HG02678 (cell line): ENCODE measurements at regions not wholly inside any gene's neighbourhood (a gene's known extent, or its start where the extent isn't known, plus 50 kb on each side); places are given as distances from the start of the nearest gene placed in this dataset.
"Not testable (repeated sequence)": the region's sequence is repeated elsewhere in the genome, so short reads cannot be mapped to it uniquely, and the experiment has no call there.

Source experiments
- ATAC-seq: cut with Tn5 transposase; IDR thresholded peaks from one replicate; pipeline ENCODE4 v1.9.1; 2021; ENCODE audit warnings: mild to moderate bottlenecking, moderate library complexity; ENCODE audit not compliant: unreplicated experiment

DNA sequence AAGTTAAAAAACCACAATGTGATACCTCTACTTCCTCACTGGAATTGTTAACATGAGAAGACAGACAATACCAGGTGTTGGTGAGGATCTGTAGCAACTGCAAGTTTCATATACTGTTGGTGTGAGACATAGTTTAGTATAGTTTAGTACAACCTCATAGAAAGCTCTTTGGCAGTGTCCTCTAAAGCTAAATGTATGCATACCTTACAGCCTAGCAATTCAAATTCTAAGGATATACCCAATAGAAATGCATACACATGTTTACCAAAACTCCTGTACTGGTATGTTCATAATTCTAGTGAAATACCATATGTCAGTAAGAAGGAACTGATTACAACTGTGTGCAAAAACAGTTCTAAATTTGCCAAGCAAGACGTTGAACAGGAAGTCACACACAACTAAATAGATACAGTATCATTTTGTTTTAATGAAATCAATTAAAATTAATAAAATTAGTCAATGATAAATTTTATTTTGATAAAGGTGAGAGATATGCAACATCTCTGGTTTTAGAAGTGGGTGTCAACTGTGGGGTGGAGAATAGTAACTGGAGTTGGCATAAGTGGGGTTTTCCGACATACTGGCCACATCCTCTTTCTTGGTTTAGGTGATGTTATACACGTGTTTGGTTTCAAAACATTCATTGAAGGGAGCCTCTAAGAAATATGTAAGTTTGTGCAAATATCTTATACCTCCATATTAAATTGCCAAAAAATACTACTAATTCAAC lies 450.7 kb downstream of the PTPRC start:
- peak; percentile 88 for ATAC-seq

DNA sequence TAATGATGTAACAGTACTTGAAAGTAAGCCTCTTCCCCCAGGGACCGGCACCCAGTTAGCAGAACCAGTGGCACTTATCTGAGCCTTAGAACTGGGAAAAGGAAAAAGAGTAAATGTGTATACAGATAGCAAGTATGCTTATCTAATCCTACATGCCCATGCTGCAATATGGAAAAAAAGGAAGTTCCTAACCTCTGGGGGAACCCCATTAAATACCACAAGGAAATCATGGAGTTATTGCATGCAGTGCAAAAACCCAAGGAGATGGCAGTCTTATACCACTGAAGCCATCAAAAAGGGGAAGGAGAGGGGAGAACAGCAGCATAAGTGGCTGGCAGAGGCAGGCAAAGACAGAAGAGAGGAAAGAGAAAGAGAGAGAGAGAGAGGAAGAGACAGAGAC lies 456.8 kb downstream of the PTPRC start:
- not testable (repeated sequence) for ATAC-seq

DNA sequence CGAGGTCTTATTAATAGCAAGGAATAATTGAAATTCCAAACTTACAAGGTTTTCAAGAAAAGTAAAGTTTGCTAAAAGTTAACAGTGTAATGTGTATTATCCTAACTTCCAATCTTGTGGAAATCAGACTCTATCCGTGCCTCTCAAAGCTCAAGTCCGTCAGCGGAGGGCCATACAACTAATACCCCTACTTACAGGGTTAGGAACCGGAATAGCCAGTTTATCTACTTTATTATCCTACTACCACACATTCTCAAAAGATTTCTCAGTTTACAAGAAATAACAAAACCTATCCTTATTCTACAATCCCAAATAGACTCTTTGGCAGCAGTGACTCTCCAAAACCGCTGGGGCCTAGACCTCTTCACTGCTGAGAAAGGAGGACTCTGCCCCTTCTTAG lies 457.8 kb downstream of the PTPRC start:
- ATAC-seq = no peak

DNA sequence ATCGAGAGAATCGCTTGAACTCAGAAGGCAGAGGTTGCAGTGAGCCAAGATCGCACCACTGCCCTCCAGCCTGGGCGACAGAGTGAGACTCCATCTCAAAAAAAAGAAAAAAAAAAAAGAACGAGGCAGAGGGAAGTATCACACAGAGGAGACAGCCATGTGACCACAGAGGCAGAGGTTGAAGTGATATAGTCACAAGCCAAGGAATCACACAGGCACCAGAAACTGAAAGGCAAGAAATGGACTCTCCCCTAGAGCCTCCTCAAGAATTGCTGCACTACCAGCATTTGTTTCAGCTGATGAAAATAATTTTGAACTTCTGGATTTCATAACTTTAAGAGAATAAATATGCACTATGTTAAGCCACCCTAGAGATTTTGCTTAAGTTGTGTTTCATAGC lies 459.6 kb downstream of the PTPRC start:
- no peak for ATAC-seq

DNA sequence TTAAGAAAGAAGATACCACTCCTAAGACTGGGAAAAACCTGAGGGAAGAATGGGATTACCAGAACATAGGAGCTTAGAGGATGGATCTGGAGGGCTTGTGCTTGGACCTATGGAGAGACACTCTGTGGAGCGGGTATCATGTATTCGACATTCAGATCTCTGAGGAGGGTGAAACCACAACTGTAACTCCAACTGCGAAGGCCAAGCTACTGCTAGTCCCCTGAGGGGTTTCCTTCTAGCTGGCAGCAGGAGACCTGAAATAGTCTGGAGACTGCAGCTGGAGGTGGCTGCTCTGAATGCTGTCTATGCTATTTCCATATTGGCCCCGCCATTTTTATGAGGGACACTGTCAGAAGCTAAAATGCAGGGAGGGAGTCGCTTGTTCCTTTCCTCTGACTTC lies 462.3 kb downstream of the PTPRC start:
- no peak for ATAC-seq

DNA sequence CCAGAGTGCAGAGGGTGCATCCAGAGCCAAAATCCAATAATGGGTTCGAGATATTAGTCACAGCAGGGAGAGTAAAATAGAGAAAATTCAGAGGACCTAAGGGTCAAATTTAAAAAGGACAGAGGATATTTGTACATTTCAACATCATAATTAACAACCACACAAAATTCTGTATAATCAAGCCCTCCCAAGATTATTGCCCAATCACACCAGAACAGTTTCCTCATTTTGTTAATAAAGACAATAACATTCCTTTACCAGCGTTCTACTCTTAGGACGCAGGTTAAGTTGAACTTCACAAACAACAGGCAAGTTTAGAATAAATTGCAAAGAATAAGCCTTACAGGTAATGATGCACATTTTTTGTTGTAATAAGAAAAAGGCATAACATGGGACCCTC lies 462.8 kb downstream of the PTPRC start:
- no peak for ATAC-seq

DNA sequence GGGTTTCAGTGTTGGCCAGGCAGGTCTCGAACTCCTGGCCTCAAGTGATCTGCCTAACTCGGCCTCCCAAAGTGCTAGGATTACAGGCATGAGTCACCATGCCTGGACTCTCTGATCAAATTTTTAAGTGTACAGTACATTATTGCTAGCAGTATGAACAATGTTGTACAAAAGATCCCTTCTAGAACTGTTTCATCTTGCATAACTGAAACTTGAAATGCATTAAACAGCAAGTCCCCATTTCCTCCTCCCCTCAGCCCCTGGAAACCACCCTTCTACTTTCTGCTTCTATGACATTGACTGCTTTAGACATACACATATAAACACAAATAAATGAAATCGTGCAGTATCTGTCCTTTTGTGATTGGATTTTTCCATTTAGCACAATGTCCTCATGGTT lies 463.4 kb downstream of the PTPRC start:
- peak; percentile 88 for ATAC-seq

DNA sequence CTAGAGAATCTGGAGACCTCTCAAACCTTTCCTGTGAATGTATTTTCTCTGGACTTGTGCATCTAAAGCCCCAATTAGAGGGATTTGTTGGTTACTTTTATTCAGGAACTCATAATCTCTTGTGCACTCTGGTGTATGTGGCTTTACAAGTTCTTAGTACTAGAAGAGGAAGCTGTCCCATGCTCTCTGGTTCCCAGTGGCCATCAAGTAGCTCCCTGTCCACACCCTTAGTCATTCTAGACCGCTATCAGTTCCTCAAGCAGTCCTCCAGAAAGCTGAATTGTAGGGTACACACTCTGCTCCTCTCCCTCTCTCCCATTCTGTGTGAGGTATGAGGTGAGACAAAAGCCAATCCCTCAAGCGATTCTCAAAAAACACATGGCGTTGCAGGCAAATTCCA lies 470.3 kb downstream of the PTPRC start:
- ATAC-seq = no peak

DNA sequence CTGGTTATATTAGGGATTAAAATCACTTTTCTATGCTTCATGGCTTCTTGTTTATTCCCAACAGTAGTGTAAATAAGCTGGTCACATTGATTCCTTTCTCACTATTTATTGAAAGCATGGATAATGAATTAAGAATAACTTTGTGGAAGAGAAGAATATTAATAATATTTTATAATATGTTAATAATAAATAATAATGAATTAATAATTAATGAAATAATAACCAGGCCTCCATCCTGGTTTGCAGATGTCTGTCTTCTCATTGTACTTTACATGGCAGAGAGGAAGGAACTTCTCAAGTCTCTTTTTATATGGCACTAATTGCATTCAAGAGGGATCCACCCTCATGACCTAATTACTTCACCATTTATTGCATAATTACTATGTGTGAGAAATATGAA lies 473.5 kb downstream of the PTPRC start:
- ATAC-seq = no peak

DNA sequence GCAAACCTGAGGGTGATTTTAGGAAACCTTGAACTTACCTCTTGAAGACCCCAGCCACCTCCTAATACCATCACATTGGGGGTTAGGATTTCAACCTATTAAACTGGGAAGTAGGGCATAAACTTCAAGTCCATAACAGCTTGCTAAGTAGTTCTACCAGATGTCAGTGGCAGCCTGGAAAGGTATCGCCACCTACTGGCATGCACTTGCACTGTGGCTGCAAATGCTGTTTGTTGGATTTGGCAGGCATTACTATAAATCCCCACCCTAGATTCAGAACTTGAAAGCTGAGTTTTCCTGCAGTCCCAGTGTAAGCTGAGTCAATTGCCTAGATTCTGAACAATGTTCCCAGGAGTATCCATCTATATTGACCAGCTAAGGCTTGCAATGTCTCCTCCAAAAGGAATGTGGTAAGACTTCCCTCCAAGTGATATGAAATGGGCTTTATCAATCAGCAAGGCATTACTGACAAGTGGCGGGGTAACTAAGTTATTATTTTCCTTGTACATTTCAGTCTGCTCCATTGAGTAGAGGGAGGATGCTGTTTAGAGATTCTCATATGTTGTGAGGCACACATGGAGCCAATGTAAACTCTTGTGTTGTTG lies 474.5 kb downstream of the PTPRC start:
- peak; percentile 56 for ATAC-seq

DNA sequence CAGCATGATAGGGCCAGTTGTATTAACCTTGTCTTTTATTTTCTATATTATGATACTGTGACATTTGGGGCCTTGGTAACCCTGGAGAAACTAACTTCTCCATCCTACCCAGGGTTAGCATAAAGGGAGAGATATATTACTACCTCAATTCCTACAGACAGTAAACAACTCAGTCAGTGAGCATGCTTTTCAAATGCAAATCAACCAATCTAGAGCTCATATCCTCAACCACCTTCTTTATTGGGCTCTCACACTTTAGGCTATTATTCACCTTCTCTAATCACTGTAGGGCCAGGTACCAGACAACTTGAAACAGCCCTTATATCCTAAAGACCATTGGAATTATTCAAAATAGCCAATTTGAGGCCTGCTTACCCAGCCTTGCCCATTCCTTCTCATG lies 477.6 kb downstream of the PTPRC start:
- no peak for ATAC-seq

DNA sequence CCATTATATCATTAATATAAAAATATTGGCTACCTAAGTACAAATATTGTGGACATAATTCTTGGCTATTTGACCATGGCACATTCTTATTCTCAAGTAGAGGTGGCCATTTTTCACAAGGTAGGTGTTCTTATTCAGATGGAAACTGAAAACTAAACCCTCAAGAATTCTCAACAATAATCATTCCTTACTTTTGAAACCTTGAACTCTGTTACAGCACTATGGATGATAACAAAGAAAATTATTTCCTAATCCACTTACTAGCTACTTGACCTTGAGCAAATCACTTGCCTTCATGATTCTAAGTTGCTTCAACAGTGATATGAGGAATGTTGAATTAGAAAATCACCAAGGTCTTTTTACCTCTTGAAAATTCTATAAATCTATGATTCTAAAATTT lies 482.2 kb downstream of the PTPRC start:
- ATAC-seq = no peak

DNA sequence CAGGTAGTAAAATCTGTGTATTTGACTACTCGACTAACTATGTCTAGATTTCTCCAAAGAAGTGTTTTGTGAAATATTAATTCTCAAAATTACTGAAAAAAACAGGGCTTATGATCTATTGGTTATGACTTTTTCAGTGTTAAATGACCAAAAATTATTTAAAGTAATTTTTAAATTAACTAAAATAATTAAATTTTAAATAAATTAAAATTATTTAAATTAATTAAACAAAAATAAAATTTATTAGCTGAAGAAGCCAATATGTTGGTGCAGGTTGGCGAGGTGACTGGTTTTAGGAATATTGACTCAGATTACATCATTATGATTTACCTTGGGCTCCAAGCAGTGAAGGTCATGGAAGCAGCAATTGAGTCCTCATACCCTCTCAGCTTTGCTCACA lies 483.2 kb downstream of the PTPRC start:
- ATAC-seq = no peak

DNA sequence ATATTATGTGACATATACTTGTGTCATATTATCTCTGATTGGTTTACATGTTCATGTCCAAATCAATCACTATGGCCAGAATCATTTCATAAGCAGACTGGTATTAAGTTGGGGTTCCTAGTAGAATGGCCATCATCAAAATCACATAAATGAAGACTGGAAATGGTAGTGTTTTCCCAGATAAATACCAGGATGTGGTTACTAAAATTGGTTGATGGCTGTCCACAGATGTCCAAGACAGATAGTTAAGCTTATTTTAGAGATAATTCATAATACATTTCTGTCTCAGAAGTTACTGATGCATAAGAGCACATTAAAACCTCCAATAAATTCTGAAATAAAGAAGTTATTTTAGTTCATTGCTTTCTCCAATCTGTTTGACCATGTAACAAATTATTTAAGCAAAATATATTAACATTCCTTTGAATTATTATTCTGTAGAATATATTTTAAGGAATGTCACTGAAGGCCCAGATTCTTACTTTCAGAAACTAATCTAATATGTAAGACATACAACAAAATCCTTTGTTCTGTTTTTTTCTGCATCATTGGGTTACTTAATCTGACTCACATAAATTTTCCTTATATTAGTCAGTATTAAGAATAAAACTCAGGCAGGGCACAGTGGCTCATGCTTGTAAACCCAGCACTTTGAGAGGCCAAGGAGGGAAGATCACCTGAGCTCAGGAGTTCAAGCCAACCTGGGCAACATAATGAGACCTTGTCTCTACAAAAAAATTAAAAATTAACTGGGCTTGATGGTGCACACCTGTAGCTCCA lies 483.9 kb downstream of the PTPRC start:
- no peak for ATAC-seq

DNA sequence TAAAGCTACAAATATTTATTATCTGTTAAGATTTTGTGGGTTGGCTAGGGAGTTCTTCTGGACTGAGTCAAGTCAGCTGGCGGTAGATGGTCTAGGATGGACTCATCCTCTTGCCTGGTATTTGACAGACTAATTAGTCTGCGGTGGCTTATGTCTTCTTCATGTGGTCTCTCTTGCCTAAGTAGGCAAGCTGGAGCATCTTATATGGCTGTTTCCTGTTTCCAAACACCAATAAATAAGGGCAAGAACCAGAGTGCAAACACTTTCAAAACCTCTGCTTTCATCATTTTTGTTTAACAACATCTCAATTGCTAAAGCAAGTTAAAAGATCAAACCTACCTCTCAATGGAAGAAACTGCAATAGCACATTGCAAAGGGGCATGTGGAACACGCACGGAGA lies 484.8 kb downstream of the PTPRC start:
- ATAC-seq = no peak

DNA sequence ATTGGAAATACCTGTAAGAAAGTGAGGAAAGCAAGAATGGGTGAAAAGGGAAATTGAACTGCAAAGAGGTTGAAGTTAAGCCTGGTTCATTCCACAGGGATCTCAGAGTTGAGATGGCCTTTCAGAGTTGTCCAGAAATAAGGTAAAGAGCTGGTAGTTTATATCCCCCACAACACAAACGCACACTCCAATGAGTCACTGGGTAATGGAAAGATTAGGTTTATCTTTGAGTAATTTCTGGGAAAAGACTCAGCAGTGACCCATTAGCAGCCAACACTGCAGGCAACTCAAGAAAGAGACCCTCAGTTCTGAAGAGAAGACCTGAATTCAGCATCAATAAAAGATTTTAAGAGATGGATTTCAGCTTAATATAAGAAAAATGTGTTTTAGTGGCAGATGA lies 485.5 kb downstream of the PTPRC start:
- ATAC-seq = no peak

DNA sequence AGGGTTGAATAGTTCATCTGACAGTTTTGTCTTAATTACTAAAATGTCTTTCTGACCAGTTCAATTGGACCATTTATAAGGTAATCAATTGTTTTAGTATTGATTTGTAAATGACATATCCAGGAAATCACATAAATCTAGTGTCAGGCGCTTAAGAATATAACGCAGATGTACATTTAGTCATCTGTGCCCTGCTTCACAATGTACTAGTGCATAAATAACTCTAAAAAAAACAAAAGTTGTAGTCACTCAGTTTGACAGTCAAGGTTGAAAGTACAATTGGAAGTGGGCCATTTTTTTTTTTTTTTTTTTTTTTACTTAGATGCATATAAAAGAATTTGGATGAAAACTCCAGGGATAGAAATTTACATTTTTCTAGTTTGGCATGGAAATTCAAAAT lies 490.4 kb downstream of the PTPRC start:
- no peak for ATAC-seq

DNA sequence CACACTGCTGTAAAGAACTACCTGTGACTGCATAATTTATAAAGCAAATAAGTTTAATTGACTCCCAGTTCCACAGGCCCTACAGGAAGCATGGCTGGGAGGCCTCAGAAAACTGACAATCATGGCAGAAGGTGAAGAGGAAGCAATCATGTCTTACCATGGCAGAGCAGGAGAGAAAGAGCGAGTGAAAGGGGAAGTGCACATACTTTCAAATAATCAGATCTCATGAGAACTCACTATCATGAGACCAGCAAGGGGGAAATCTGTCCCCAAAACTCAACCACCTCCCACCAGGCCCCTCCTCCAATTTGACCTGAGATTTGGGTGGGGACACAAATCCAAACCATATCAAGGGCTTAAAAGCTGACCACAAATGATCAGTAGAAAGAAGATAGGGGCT lies 493.2 kb downstream of the PTPRC start:
- ATAC-seq = no peak

DNA sequence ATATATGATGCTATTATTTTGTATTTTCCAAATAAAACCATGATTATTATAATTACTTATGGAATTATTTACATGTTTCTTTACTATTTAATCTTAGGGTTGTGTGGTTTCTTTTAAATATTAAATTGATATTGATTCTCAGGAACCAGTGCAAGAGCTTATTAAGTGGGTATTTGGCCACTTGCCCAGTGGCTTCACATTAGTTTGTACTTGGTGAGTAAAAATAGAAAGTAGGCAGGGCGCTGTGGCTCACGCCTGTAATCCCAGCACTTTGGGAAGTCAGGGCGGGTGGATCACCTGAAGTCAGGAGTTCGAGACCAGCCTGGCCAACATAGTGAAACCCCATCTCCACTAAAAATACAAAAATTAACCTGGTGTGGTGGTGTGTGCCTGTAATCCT lies 497.1 kb downstream of the PTPRC start:
- ATAC-seq = no peak

DNA sequence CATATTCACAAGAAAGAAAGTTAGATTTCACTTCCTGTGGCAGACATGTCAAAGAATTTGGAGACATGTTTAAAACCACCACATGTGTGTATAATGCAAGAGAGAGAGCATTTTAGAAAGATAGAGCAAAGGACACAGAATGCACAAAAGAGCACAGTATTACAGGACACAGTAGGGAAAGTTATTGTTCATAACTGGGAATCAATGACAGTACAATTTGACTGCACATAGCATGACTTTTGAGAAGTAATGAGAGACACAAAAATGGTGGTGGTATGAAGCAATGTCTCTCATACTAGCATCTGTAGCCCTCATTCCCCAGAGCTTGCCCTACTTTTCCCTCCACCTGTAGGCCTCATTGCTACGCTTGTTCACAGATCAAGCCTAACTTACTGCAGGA lies 499.2 kb downstream of the PTPRC start:
- no peak for ATAC-seq

DNA sequence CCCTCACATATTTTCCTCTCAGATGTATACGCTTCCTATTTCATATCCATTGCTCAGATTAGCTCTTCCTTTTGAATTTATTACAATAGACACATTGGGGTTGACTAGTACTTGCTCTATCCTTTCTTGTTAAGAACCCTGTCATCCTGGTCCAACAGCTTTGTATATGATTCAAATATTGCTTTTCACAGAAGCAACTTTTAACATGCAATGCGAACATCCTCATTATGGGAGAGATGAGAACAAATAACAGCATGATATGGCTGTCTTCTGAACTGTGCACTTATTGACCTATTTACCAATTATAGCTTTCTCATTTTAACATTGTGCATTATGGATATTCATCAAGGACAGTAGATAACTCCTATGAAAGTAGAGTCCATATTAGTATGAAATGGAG lies 510.8 kb downstream of the PTPRC start:
- ATAC-seq = no peak

DNA sequence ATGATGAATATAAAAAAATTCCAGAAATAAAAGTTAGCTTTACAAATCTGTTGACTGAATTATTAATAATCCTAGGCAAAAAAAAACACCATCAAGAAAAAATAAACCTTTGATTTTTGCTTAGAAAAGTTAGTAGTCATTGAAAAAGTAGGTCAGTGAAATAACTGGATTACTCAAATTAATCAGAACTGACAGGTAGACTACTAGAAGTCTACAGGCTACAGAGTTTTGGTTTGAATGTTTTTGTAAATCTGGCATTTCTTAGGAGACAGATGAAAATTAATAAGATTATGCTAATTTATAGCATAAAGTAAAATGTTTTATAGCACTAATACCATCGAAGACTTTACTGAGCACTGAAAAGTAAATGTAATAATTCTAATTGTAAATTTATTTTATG lies 511.9 kb downstream of the PTPRC start:
- no peak for ATAC-seq
